ENCODE measurements at regions not wholly inside any gene's neighbourhood (a gene's known extent, or its start where the extent isn't known, plus 50 kb on each side); places are given as distances from the start of the nearest gene placed in this dataset.

- H3K9ac ChIP-seq (ENCODE audit: insufficient read depth in 1 of 2, low read length in 2 of 2), result no peak overlapping the region
- H3K4me1 ChIP-seq (ENCODE audit: control insufficient read depth in 5 of 5, insufficient read depth in 5 of 5, low read length in 5 of 5), result no peaks in the 10 kb centered on the region
- TF ChIP-seq CTCF (IDR thresholded peaks at IDR 0.05; ENCODE audit: control extremely low read depth, extremely low read depth), result no peak
- no peak overlapping the region for H3K4me3 ChIP-seq
- no peak overlapping the region for H3K27ac ChIP-seq (ENCODE audit: low read depth in 1 of 2, low read length in 1 of 2)
- no peaks in the 10 kb centered on the region for H3K36me3 ChIP-seq (ENCODE audit: control insufficient read depth in 4 of 4, insufficient read depth in 4 of 4, low read length in 4 of 4)
- ATAC-seq (ENCODE audit: insufficient read depth, low FRiP score) (no peak), DNase-seq (no peak)
- no peaks in the 10 kb centered on the region for H3K27me3 ChIP-seq (ENCODE audit: control insufficient read depth in 3 of 3, insufficient read depth in 3 of 3, low read length in 2 of 3)
- peaks cover 0 to 1% (median 0%) of the 10 kb centered on the region in 4 donors for H3K9me3 ChIP-seq (ENCODE audit: control insufficient read depth in 4 of 4, insufficient read depth in 3 of 4, low read length in 3 of 4)
These were observed 117.6 kb upstream of the ARHGAP20 start for GRCh38 chr11:110829873-110830272.

- DNase-seq, result no peak
- Histone ChIP-seq H3K9ac (ENCODE audit: insufficient read depth in 1 of 2, low read length in 2 of 2) (no peak overlapping the region), H3K4me1 (ENCODE audit: control insufficient read depth in 5 of 5, insufficient read depth in 5 of 5, low read length in 5 of 5) (no peaks in the 10 kb centered on the region), H3K27me3 (ENCODE audit: control insufficient read depth in 3 of 3, insufficient read depth in 3 of 3, low read length in 2 of 3) (no peaks in the 10 kb centered on the region), H3K9me3 (ENCODE audit: control insufficient read depth in 4 of 4, insufficient read depth in 3 of 4, low read length in 3 of 4) (peaks cover 0 to 1% (median 0%) of the 10 kb centered on the region in 4 donors), H3K27ac (ENCODE audit: low read depth in 1 of 2, low read length in 1 of 2) (no peak overlapping the region), H3K36me3 (ENCODE audit: control insufficient read depth in 4 of 4, insufficient read depth in 4 of 4, low read length in 4 of 4) (no peaks in the 10 kb centered on the region), H3K4me3 (no peak overlapping the region)
- ATAC-seq (ENCODE audit: insufficient read depth, low FRiP score), result no peak
- WGBS, 2 donors, result 22 to 41% methylated on average over 1 of the region's 1 CpG
- TF ChIP-seq CTCF (IDR thresholded peaks at IDR 0.05; ENCODE audit: control extremely low read depth, extremely low read depth), result no peak
These were observed 115.8 kb upstream of the ARHGAP20 start for GRCh38 chr11:110828086-110828485.

GRCh38 chr11:110827276-110827675 is 115.0 kb upstream of the ARHGAP20 start:
- no peak for TF ChIP-seq CTCF (IDR thresholded peaks at IDR 0.05; ENCODE audit: control extremely low read depth, extremely low read depth)
- 93% methylated on average over 1 of the region's 1 CpG for WGBS, 2 donors
- H3K4me1 ChIP-seq (ENCODE audit: control insufficient read depth in 5 of 5, insufficient read depth in 5 of 5, low read length in 5 of 5), result no peaks in the 10 kb centered on the region
- no peak overlapping the region for H3K4me3 ChIP-seq
- no peaks in the 10 kb centered on the region for H3K36me3 ChIP-seq (ENCODE audit: control insufficient read depth in 4 of 4, insufficient read depth in 4 of 4, low read length in 4 of 4)
- no peak overlapping the region for H3K27ac ChIP-seq (ENCODE audit: low read depth in 1 of 2, low read length in 1 of 2)
- DNase-seq, result no peak
- peaks cover 0 to 1% (median 0%) of the 10 kb centered on the region in 4 donors for H3K9me3 ChIP-seq (ENCODE audit: control insufficient read depth in 4 of 4, insufficient read depth in 3 of 4, low read length in 3 of 4)
- no peaks in the 10 kb centered on the region for H3K27me3 ChIP-seq (ENCODE audit: control insufficient read depth in 3 of 3, insufficient read depth in 3 of 3, low read length in 2 of 3)
- H3K9ac ChIP-seq (ENCODE audit: insufficient read depth in 1 of 2, low read length in 2 of 2), result no peak overlapping the region
- no peak for ATAC-seq (ENCODE audit: insufficient read depth, low FRiP score)

GRCh38 chr11:110824912-110825620 is 112.8 kb upstream of the ARHGAP20 start:
- TF ChIP-seq CTCF (IDR thresholded peaks at IDR 0.05; ENCODE audit: control extremely low read depth, extremely low read depth), result no peak
- 90 to 93% methylated on average over 3 of the region's 3 CpGs for WGBS, 2 donors
- ATAC-seq (ENCODE audit: insufficient read depth, low FRiP score) (no peak), DNase-seq (no peak)
- Histone ChIP-seq H3K36me3 (ENCODE audit: control insufficient read depth in 4 of 4, insufficient read depth in 4 of 4, low read length in 4 of 4) (no peaks in the 10 kb centered on the region), H3K27ac (ENCODE audit: low read depth in 1 of 2, low read length in 1 of 2) (no peak overlapping the region), H3K4me3 (no peak overlapping the region), H3K4me1 (ENCODE audit: control insufficient read depth in 5 of 5, insufficient read depth in 5 of 5, low read length in 5 of 5) (no peaks in the 10 kb centered on the region), H3K9ac (ENCODE audit: insufficient read depth in 1 of 2, low read length in 2 of 2) (no peak overlapping the region), H3K27me3 (ENCODE audit: control insufficient read depth in 3 of 3, insufficient read depth in 3 of 3, low read length in 2 of 3) (no peaks in the 10 kb centered on the region), H3K9me3 (ENCODE audit: control insufficient read depth in 4 of 4, insufficient read depth in 3 of 4, low read length in 3 of 4) (peaks cover 0 to 1% (median 0%) of the 10 kb centered on the region in 4 donors)
